ENCODE measurements at regions not wholly inside any gene's neighbourhood (a gene's known extent, or its start where the extent isn't known, plus 50 kb on each side); places are given as distances from the start of the nearest gene placed in this dataset.

DNA sequence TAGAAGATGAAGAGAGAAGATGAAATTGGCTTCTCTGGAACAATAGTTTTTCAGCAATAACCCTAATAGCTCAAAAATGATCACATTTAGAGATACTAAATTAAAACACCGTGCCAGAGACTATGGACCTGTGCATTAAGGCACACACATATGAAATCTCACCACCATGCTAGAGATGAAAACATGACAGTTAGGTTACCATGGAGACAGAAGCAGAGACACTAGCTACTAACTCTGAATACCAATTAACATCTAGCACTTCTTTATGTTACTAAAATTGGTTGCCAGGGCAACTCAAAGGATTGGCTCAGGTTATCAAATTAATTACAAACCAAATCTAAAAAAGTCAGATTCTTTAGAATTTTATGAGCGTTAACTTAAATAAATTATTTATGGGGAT is 337.7 kb downstream of the PLK2 start:
- ChIA-PET POLR2A (no interaction called here), CTCF (no interaction called here)
- Histone ChIP-seq H3K9me3 (no peaks in the 10 kb centered on the region), H3K36me3 (ENCODE audit: control insufficient read depth, insufficient read depth, low read length) (no peaks in the 10 kb centered on the region), H3K4me3 (ENCODE audit: low read depth, low read length) (no peak overlapping the region), H3K27me3 (replicated peaks; ENCODE audit: control insufficient read depth, insufficient read depth, low read length) (no peaks in the 10 kb centered on the region), H3K4me1 (peaks cover 8% of the 10 kb centered on the region)
- no peaks in the 10 kb centered on the region for H3K36me3 Mint-ChIP-seq (ENCODE audit: insufficient read depth, unreplicated experiment)
- peaks cover 13% of the 10 kb centered on the region for H3K4me1 Mint-ChIP-seq (ENCODE audit: low read depth, unreplicated experiment)
- no peak for DNase-seq
- H3K27ac Mint-ChIP-seq (ENCODE audit: unreplicated experiment) = no peak overlapping the region
- H3K27me3 Mint-ChIP-seq (ENCODE audit: insufficient read depth, unreplicated experiment) = no peaks in the 10 kb centered on the region
- H3K4me3 Mint-ChIP-seq (ENCODE audit: unreplicated experiment) = no peak overlapping the region
- no TSS peak for BruUV-seq (replicated peaks)
- no peaks in the 10 kb centered on the region for H3K9me3 Mint-ChIP-seq (ENCODE audit: unreplicated experiment)
- TF ChIP-seq, protein P1, sequence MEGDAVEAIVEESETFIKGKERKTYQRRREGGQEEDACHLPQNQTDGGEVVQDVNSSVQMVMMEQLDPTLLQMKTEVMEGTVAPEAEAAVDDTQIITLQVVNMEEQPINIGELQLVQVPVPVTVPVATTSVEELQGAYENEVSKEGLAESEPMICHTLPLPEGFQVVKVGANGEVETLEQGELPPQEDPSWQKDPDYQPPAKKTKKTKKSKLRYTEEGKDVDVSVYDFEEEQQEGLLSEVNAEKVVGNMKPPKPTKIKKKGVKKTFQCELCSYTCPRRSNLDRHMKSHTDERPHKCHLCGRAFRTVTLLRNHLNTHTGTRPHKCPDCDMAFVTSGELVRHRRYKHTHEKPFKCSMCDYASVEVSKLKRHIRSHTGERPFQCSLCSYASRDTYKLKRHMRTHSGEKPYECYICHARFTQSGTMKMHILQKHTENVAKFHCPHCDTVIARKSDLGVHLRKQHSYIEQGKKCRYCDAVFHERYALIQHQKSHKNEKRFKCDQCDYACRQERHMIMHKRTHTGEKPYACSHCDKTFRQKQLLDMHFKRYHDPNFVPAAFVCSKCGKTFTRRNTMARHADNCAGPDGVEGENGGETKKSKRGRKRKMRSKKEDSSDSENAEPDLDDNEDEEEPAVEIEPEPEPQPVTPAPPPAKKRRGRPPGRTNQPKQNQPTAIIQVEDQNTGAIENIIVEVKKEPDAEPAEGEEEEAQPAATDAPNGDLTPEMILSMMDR (IDR thresholded peaks at IDR 0.05; ENCODE audit: insufficient read depth in 1 of 2, low read depth in 1 of 2, low read length in 1 of 2, severe bottlenecking in 1 of 2, unreplicated experiment in 1 of 2) = no peak
- intact Hi-C loops (cut with micrococcal nuclease; ENCODE audit: unreplicated experiment) = no loop called here

GRCh38 chr5:58121391-58121790 is 338.5 kb downstream of the PLK2 start:
- H3K9me3 ChIP-seq = no peaks in the 10 kb centered on the region
- Mint-ChIP-seq H3K4me1 (ENCODE audit: low read depth, unreplicated experiment) (peaks cover 13% of the 10 kb centered on the region), H3K27me3 (ENCODE audit: insufficient read depth, unreplicated experiment) (no peaks in the 10 kb centered on the region), H3K9me3 (ENCODE audit: unreplicated experiment) (no peaks in the 10 kb centered on the region), H3K36me3 (ENCODE audit: insufficient read depth, unreplicated experiment) (no peaks in the 10 kb centered on the region), H3K4me3 (ENCODE audit: unreplicated experiment) (no peak overlapping the region), H3K27ac (ENCODE audit: unreplicated experiment) (no peak overlapping the region)
- POLR2A ChIA-PET = no interaction called here
- intact Hi-C loops (cut with micrococcal nuclease; ENCODE audit: unreplicated experiment) = no loop called here
- H3K27me3 ChIP-seq (replicated peaks; ENCODE audit: control insufficient read depth, insufficient read depth, low read length) = no peaks in the 10 kb centered on the region
- CTCF ChIA-PET = no interaction called here
- no peaks in the 10 kb centered on the region for H3K36me3 ChIP-seq (ENCODE audit: control insufficient read depth, insufficient read depth, low read length)
- no peak for DNase-seq
- no peak overlapping the region for H3K4me3 ChIP-seq (ENCODE audit: low read depth, low read length)
- peaks cover 11% of the 10 kb centered on the region for H3K4me1 ChIP-seq
- TF ChIP-seq, protein P1 (IDR thresholded peaks at IDR 0.05; ENCODE audit: insufficient read depth in 1 of 2, low read depth in 1 of 2, low read length in 1 of 2, severe bottlenecking in 1 of 2, unreplicated experiment in 1 of 2) = no peak
- BruUV-seq (replicated peaks) = no TSS peak

DNA sequence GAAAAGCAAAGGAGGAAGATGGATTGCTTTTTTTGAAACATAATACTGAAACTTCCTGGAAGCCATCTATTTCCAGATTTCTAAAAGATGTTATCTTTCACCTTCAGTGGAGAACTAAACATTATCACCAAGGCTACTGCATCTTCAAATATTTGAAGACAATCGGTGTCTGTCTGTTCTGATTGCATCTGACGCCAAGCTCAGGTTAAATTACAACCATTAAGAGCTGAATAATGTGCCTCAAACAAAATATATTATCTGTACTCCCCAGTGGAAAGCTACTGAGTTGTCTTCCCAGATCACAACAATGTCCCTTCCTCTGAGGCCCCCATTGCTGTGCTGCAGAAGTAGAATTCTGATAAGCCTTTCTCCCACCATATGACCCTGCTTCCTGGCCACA is 342.3 kb downstream of the PLK2 start:
- peaks cover 6% of the 10 kb centered on the region for H3K9me3 Mint-ChIP-seq (ENCODE audit: unreplicated experiment)
- no peak for DNase-seq
- H3K36me3 Mint-ChIP-seq (ENCODE audit: insufficient read depth, unreplicated experiment) = no peaks in the 10 kb centered on the region
- no TSS peak for BruUV-seq (replicated peaks)
- no peak overlapping the region for H3K4me3 ChIP-seq (ENCODE audit: low read depth, low read length)
- no peak overlapping the region for H3K4me3 Mint-ChIP-seq (ENCODE audit: unreplicated experiment)
- H3K27ac Mint-ChIP-seq (ENCODE audit: unreplicated experiment) = no peak overlapping the region
- no peaks in the 10 kb centered on the region for H3K27me3 Mint-ChIP-seq (ENCODE audit: insufficient read depth, unreplicated experiment)
- peaks cover 11% of the 10 kb centered on the region for H3K4me1 ChIP-seq
- POLR2A ChIA-PET = no interaction called here
- intact Hi-C loops (cut with micrococcal nuclease; ENCODE audit: unreplicated experiment) = no loop called here
- CTCF ChIA-PET = no interaction called here
- TF ChIP-seq, protein P1 (IDR thresholded peaks at IDR 0.05; ENCODE audit: insufficient read depth in 1 of 2, low read depth in 1 of 2, low read length in 1 of 2, severe bottlenecking in 1 of 2, unreplicated experiment in 1 of 2) = no peak
- no peaks in the 10 kb centered on the region for H3K36me3 ChIP-seq (ENCODE audit: control insufficient read depth, insufficient read depth, low read length)
- no peaks in the 10 kb centered on the region for H3K27me3 ChIP-seq (replicated peaks; ENCODE audit: control insufficient read depth, insufficient read depth, low read length)
- no peaks in the 10 kb centered on the region for H3K9me3 ChIP-seq
- H3K4me1 Mint-ChIP-seq (ENCODE audit: low read depth, unreplicated experiment) = peaks cover 13% of the 10 kb centered on the region
